GM23338 (cell line): ENCODE measurements at regions not wholly inside any gene's neighbourhood (a gene's known extent, or its start where the extent isn't known, plus 50 kb on each side); places are given as distances from the start of the nearest gene placed in this dataset.

Experiments used
- ETS1 ChIP-seq: IDR thresholded peaks from 2 replicates; pipeline ENCODE4 v1.6.1; 2016; ENCODE audit warnings: antibody characterized with exemption
- EZH2phosphoT487 ChIP-seq: fragments of 200-600 bp; sonication (generic); IDR thresholded peaks from one replicate; pipeline ENCODE4 v1.8.1; 2018; ENCODE audit warnings: antibody characterized with exemption; ENCODE audit not compliant: unreplicated experiment
- JUNB ChIP-seq: IDR thresholded peaks from one replicate; pipeline ENCODE4 v1.6.1; 2016; ENCODE audit warnings: antibody characterized with exemption; ENCODE audit not compliant: unreplicated experiment
- NANOG ChIP-seq: IDR thresholded peaks from 2 replicates; pipeline ENCODE4 v1.6.1; 2016; ENCODE audit warnings: antibody characterized with exemption, borderline replicate concordance
- POLR2AphosphoS5 ChIP-seq: IDR thresholded peaks from 2 replicates; pipeline ENCODE4 v1.6.1; 2016; ENCODE audit warnings: antibody characterized with exemption, low read depth
- REST ChIP-seq: IDR thresholded peaks from one replicate; pipeline ENCODE4 v1.6.1; 2018; ENCODE audit warnings: antibody characterized with exemption; ENCODE audit not compliant: unreplicated experiment
- TF ChIP-seq, protein P1 (sequence below), 2 experiments: fragments of 200-600 bp in 1 of 2; sonication (generic) in 1 of 2; conservative IDR thresholded peaks; 2 replicates each; pipeline versions ENCODE4 v1.5.1 to v1.6.1; 2016 to 2017; ENCODE audit warnings: antibody characterized with exemption in 2 of 2, low read depth in 2 of 2, mild to moderate bottlenecking in 2 of 2, moderate library complexity in 1 of 2

DNA sequence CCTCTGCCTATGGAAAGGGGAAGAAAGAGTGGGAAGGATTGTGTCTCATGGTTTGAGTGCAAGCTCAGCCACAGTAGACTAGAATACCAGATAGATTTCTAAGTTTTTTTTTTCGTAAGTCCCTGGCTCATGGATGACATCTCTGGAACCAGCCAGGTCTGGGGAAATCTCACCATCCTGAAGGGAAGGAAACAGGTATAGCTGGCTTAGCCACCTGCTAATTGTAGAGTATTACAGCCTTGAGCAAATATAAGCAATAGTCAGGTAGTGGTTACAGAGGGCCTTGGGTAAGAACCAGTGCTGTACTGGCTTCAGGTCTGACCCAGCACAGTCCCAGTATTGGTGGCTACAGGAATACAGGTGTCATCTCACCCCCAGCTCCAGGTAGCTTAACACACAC lies 500.9 kb upstream of the PRMT6 start:
- TF ChIP-seq, protein P1, sequence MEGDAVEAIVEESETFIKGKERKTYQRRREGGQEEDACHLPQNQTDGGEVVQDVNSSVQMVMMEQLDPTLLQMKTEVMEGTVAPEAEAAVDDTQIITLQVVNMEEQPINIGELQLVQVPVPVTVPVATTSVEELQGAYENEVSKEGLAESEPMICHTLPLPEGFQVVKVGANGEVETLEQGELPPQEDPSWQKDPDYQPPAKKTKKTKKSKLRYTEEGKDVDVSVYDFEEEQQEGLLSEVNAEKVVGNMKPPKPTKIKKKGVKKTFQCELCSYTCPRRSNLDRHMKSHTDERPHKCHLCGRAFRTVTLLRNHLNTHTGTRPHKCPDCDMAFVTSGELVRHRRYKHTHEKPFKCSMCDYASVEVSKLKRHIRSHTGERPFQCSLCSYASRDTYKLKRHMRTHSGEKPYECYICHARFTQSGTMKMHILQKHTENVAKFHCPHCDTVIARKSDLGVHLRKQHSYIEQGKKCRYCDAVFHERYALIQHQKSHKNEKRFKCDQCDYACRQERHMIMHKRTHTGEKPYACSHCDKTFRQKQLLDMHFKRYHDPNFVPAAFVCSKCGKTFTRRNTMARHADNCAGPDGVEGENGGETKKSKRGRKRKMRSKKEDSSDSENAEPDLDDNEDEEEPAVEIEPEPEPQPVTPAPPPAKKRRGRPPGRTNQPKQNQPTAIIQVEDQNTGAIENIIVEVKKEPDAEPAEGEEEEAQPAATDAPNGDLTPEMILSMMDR (conservative IDR thresholded peaks at IDR 0.05; ENCODE audit: low read depth in 2 of 2): no peak
- TF ChIP-seq EZH2phosphoT487 (no peak), POLR2AphosphoS5 (no peak), REST (no peak), JUNB (no peak), ETS1 (no peak), NANOG (no peak)
